GM18870 (cell line): ENCODE measurements at regions not wholly inside any gene's neighbourhood (a gene's known extent, or its start where the extent isn't known, plus 50 kb on each side); places are given as distances from the start of the nearest gene placed in this dataset.

Experiments used
- ATAC-seq: cut with Tn5 transposase; IDR thresholded peaks from one replicate; pipeline ENCODE4 v1.9.1; 2021; ENCODE audit warnings: moderate library complexity; ENCODE audit not compliant: unreplicated experiment

- no peak for ATAC-seq
Measured at GRCh38 chr3:153596401-153596800, 434.4 kb downstream of the RAP2B start.

GRCh38 chr3:153599685-153600084 is 437.7 kb downstream of the RAP2B start:
- no peak for ATAC-seq

GRCh38 chr3:153600896-153601295 is 438.9 kb downstream of the RAP2B start:
- no peak for ATAC-seq

- no peak for ATAC-seq
Measured at GRCh38 chr3:153601374-153601853, 439.4 kb downstream of the RAP2B start.

- ATAC-seq, result no peak
Measured at GRCh38 chr3:153602801-153603200, 440.8 kb downstream of the RAP2B start.

GRCh38 chr3:153614140-153614539 is 452.1 kb downstream of the RAP2B start:
- no peak for ATAC-seq

GRCh38 chr3:153614563-153614962 is 452.5 kb downstream of the RAP2B start:
- ATAC-seq, result no peak

GRCh38 chr3:153615863-153616262 is 453.8 kb downstream of the RAP2B start:
- ATAC-seq, result no peak

- ATAC-seq, result no peak
Measured at GRCh38 chr3:153617463-153617862, 455.4 kb downstream of the RAP2B start.

- ATAC-seq, result no peak
Measured at GRCh38 chr3:153618176-153618575, 456.1 kb downstream of the RAP2B start.

GRCh38 chr3:153619268-153619667 is 457.2 kb downstream of the RAP2B start:
- ATAC-seq, result no peak

GRCh38 chr3:153621953-153622352 is 459.9 kb downstream of the RAP2B start:
- ATAC-seq, result peak; percentile 93

- no peak for ATAC-seq
Measured at GRCh38 chr3:153623834-153624233, 461.8 kb downstream of the RAP2B start.

GRCh38 chr3:153624310-153625030 is 462.4 kb downstream of the RAP2B start:
- ATAC-seq, result no peak

- ATAC-seq, result no peak
Measured at GRCh38 chr3:153625506-153625905, 463.5 kb downstream of the RAP2B start.

- no peak for ATAC-seq
Measured at GRCh38 chr3:153626158-153626557, 464.1 kb downstream of the RAP2B start.

- ATAC-seq, result peak; percentile 44
Measured at GRCh38 chr3:153628591-153628990, 466.6 kb downstream of the RAP2B start.

GRCh38 chr3:153629148-153629547 is 467.1 kb downstream of the RAP2B start:
- no peak for ATAC-seq

GRCh38 chr3:153631102-153631501 is 469.1 kb downstream of the RAP2B start:
- ATAC-seq, result no peak

GRCh38 chr3:153631664-153632063 is 469.6 kb downstream of the RAP2B start:
- ATAC-seq, result no peak

GRCh38 chr3:153633407-153633806 is 471.4 kb downstream of the RAP2B start:
- no peak for ATAC-seq

GRCh38 chr3:153634683-153635082 is 472.7 kb downstream of the RAP2B start:
- ATAC-seq, result no peak

- ATAC-seq, result no peak
Measured at GRCh38 chr3:153639631-153640030, 477.6 kb downstream of the RAP2B start.
